HG03354 (cell line): ENCODE measurements at regions not wholly inside any gene's neighbourhood (a gene's known extent, or its start where the extent isn't known, plus 50 kb on each side); places are given as distances from the start of the nearest gene placed in this dataset.
"Not testable (repeated sequence)": the region's sequence is repeated elsewhere in the genome, so short reads cannot be mapped to it uniquely, and the experiment has no call there.

Experiments
- ATAC-seq: cut with Tn5 transposase; IDR thresholded peaks from one replicate; pipeline ENCODE4 v1.9.1; 2021; ENCODE audit warnings: mild to moderate bottlenecking; ENCODE audit not compliant: unreplicated experiment, poor library complexity, severe bottlenecking

- not testable (repeated sequence) for ATAC-seq
Measured at GRCh38 chr7:32816409-32816948, 75.1 kb downstream of the KBTBD2 start.

- not testable (repeated sequence) for ATAC-seq
Measured at GRCh38 chr7:32814779-32815178, 76.8 kb downstream of the KBTBD2 start.

GRCh38 chr7:32809871-32810270 lies 81.7 kb downstream of the KBTBD2 start:
- no peak for ATAC-seq

- no peak for ATAC-seq
Measured at GRCh38 chr7:32809347-32809746, 82.2 kb downstream of the KBTBD2 start.

- ATAC-seq, result no peak
Measured at GRCh38 chr7:32803406-32804141, 88.0 kb downstream of the KBTBD2 start.

- no peak for ATAC-seq
Measured at GRCh38 chr7:32802305-32802910, 89.2 kb downstream of the KBTBD2 start.

- ATAC-seq, result not testable (repeated sequence)
Measured at GRCh38 chr7:32793053-32793452, 98.5 kb downstream of the KBTBD2 start.

GRCh38 chr7:32790766-32791430 lies 100.7 kb downstream of the KBTBD2 start:
- ATAC-seq, result not testable (repeated sequence)

GRCh38 chr7:32789266-32789665 lies 102.3 kb downstream of the KBTBD2 start:
- not testable (repeated sequence) for ATAC-seq

GRCh38 chr7:32788174-32788573 lies 103.4 kb downstream of the KBTBD2 start:
- not testable (repeated sequence) for ATAC-seq

- not testable (repeated sequence) for ATAC-seq
Measured at GRCh38 chr7:32785365-32785944, 106.1 kb downstream of the KBTBD2 start.

GRCh38 chr7:32779895-32780294 lies 111.7 kb downstream of the KBTBD2 start:
- ATAC-seq, result not testable (repeated sequence)

- no peak for ATAC-seq
Measured at GRCh38 chr7:32779167-32779566, 112.4 kb downstream of the KBTBD2 start.

- ATAC-seq, result not testable (repeated sequence)
Measured at GRCh38 chr7:32777041-32777666, 114.4 kb downstream of the KBTBD2 start.

- not testable (repeated sequence) for ATAC-seq
Measured at GRCh38 chr7:32776318-32776717, 115.2 kb downstream of the KBTBD2 start.

- ATAC-seq, result not testable (repeated sequence)
Measured at GRCh38 chr7:32775809-32776208, 115.8 kb downstream of the KBTBD2 start.

- no peak for ATAC-seq
Measured at GRCh38 chr7:32774541-32774951, 117.0 kb downstream of the KBTBD2 start.

GRCh38 chr7:32768866-32769510 lies 122.6 kb downstream of the KBTBD2 start:
- not testable (repeated sequence) for ATAC-seq

GRCh38 chr7:32768338-32768737 lies 123.2 kb downstream of the KBTBD2 start:
- not testable (repeated sequence) for ATAC-seq
